HG02970 (cell line): ENCODE measurements at regions not wholly inside any gene's neighbourhood (a gene's known extent, or its start where the extent isn't known, plus 50 kb on each side); places are given as distances from the start of the nearest gene placed in this dataset.
"Not testable (repeated sequence)": the region's sequence is repeated elsewhere in the genome, so short reads cannot be mapped to it uniquely, and the experiment has no call there.

Experiments used
- ATAC-seq: cut with Tn5 transposase; IDR thresholded peaks from one replicate; pipeline ENCODE4 v1.9.1; 2021; ENCODE audit warnings: mild to moderate bottlenecking, moderate library complexity, moderate number of reproducible peaks; ENCODE audit not compliant: unreplicated experiment, low FRiP score

- ATAC-seq: no peak
Measured at GRCh38 chr14:48747561-48748089, 838.6 kb downstream of the RPS29 start.

GRCh38 chr14:48744202-48744601 lies 842.0 kb downstream of the RPS29 start:
- no peak for ATAC-seq

- no peak for ATAC-seq
Measured at GRCh38 chr14:48738186-48738925, 847.8 kb downstream of the RPS29 start.

- ATAC-seq: no peak
Measured at GRCh38 chr14:48735607-48736006, 850.6 kb downstream of the RPS29 start.

GRCh38 chr14:48731260-48731659 lies 854.9 kb downstream of the RPS29 start:
- no peak for ATAC-seq

- no peak for ATAC-seq
Measured at GRCh38 chr14:48726080-48726642, 860.0 kb downstream of the RPS29 start.

- ATAC-seq: no peak
Measured at GRCh38 chr14:48725051-48725734, 861.0 kb downstream of the RPS29 start.

- ATAC-seq: no peak
Measured at GRCh38 chr14:48723841-48724495, 862.2 kb downstream of the RPS29 start.

GRCh38 chr14:48714366-48714765 lies 871.8 kb downstream of the RPS29 start:
- no peak for ATAC-seq

GRCh38 chr14:48710133-48710532 lies 876.0 kb downstream of the RPS29 start:
- no peak for ATAC-seq

GRCh38 chr14:48709277-48709785 lies 876.8 kb downstream of the RPS29 start:
- ATAC-seq: no peak

GRCh38 chr14:48704639-48705038 lies 881.5 kb downstream of the RPS29 start:
- no peak for ATAC-seq

GRCh38 chr14:48703728-48704467 lies 882.3 kb downstream of the RPS29 start:
- ATAC-seq: no peak

GRCh38 chr14:48697362-48697761 lies 888.8 kb downstream of the RPS29 start:
- not testable (repeated sequence) for ATAC-seq

GRCh38 chr14:48693793-48694192 lies 892.4 kb downstream of the RPS29 start:
- no peak for ATAC-seq

- no peak for ATAC-seq
Measured at GRCh38 chr14:48690349-48690748, 895.8 kb downstream of the RPS29 start.

GRCh38 chr14:48686650-48687049 lies 899.5 kb downstream of the RPS29 start:
- no peak for ATAC-seq

GRCh38 chr14:48672506-48672905 lies 913.7 kb downstream of the RPS29 start:
- no peak for ATAC-seq

GRCh38 chr14:48670939-48671338 lies 915.2 kb downstream of the RPS29 start:
- no peak for ATAC-seq
